ENCODE measurements at regions not wholly inside any gene's neighbourhood (a gene's known extent, or its start where the extent isn't known, plus 50 kb on each side); places are given as distances from the start of the nearest gene placed in this dataset.

DNA sequence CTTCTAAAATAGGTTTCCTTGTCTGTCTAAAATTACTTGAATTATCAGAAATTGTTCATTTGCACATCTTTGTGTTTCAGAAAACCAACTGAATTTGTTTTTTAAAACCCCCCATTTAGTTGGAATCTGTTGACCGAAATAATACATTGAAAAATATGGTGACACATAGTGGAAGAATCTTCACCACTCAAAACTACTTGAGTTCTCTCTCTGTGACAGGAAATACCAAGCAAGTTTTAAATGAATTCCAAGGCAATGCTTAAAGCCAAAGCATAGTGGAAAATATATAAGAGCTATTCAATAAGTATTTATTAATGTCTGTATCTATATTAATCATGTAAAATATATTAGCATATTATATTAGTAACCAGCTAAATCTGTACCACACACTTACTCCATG is 224.9 kb upstream of the COL8A1 start:
- H3K4me3 ChIP-seq (ENCODE audit: low read depth, low read length): no peak overlapping the region
- TF ChIP-seq, protein P1, sequence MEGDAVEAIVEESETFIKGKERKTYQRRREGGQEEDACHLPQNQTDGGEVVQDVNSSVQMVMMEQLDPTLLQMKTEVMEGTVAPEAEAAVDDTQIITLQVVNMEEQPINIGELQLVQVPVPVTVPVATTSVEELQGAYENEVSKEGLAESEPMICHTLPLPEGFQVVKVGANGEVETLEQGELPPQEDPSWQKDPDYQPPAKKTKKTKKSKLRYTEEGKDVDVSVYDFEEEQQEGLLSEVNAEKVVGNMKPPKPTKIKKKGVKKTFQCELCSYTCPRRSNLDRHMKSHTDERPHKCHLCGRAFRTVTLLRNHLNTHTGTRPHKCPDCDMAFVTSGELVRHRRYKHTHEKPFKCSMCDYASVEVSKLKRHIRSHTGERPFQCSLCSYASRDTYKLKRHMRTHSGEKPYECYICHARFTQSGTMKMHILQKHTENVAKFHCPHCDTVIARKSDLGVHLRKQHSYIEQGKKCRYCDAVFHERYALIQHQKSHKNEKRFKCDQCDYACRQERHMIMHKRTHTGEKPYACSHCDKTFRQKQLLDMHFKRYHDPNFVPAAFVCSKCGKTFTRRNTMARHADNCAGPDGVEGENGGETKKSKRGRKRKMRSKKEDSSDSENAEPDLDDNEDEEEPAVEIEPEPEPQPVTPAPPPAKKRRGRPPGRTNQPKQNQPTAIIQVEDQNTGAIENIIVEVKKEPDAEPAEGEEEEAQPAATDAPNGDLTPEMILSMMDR (IDR thresholded peaks at IDR 0.05; ENCODE audit: control insufficient read depth, extremely low read depth, insufficient read depth): no peak
- no peak for DNase-seq (ENCODE audit: low read depth)

DNA sequence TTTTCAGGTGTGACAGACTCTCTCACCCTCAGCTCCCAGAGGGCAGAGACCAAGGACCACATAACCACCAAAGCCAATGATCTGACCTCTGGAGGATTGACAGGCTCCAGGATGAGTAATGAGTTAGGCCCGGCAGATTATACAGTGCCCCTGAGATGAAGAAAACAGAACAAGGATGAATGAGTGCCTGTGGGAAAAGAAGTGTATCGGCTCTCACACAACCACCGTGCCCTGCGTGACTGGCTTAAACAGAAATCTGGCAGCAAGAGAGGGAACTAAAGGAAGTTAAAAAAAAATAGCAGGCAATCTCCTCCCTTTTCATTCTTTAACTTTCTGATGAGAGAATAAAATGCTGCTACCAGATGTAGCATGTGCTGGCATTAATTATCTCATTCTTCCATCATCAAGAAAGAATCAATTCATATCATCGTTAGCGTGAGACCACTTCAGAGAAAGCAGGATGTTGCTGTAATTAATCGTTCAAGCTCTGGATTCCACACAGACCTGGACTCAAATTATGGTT is 227.5 kb upstream of the COL8A1 start:
- TF ChIP-seq, protein P1 (IDR thresholded peaks at IDR 0.05; ENCODE audit: control insufficient read depth, extremely low read depth, insufficient read depth): no peak
- H3K4me3 ChIP-seq (ENCODE audit: low read depth, low read length): no peak overlapping the region
- DNase-seq (ENCODE audit: low read depth): no peak

DNA sequence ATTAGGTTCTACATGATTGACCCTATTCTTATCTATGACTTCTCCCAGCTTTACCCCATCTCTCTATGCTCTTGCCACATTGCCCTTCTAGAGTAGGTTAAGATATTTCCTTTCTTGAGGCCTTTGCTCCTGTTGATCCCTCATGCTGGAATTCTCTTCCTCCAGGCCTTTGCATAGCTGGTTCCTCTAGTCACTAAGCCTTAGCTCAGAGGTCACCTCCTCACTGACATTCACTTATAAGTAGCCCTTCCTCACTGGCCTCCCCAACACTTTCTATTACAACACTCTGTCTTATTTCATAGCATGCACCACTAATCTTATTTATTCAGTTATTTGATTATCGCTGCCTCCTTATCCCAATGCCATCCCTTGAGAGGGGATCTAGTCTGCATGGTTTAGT is 228.4 kb upstream of the COL8A1 start:
- DNase-seq (ENCODE audit: low read depth): no peak
- no peak overlapping the region for H3K4me3 ChIP-seq (ENCODE audit: low read depth, low read length)
- TF ChIP-seq, protein P1 (IDR thresholded peaks at IDR 0.05; ENCODE audit: control insufficient read depth, extremely low read depth, insufficient read depth): no peak

DNA sequence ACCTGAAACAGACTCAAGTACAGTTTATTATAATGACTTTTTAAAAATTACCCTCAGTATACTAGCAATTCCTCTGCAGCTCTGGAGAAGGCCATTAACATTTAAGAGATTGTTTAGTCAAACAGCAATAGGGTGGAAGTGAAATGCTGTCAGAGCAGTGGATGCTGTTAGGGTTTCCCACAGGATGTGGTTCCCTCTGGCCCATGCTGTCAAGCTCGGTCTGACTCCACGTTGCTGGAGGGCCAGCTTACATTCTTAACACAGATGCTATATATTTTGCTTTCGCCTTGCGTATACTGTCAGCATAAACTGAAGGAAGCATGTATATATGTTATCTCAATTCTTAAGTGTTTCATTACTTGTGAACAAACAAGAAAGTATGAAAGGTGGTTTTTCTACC is 231.1 kb upstream of the COL8A1 start:
- no peak overlapping the region for H3K4me3 ChIP-seq (ENCODE audit: low read depth, low read length)
- no peak for DNase-seq (ENCODE audit: low read depth)
- TF ChIP-seq, protein P1 (IDR thresholded peaks at IDR 0.05; ENCODE audit: control insufficient read depth, extremely low read depth, insufficient read depth): no peak

DNA sequence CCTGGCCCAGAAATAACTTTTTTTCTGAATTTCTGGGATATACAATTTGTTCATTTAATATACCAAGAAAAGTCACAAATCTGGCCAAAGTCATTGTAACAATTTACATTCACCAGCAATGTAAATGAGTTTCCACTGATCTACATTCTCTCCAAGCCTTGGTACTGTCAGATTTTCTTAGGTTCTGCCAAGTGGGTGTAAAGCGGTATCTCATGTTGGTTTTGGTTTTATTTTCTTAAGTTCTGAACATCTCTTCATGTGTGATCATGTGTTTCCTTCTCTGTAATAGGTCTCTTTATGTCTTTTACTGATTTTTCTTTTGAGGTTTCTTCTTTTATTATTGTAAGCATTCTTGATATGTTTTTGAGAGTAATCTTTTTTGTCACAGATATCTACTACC is 235.6 kb upstream of the COL8A1 start:
- DNase-seq (ENCODE audit: low read depth): no peak
- TF ChIP-seq, protein P1 (IDR thresholded peaks at IDR 0.05; ENCODE audit: control insufficient read depth, extremely low read depth, insufficient read depth): no peak
- H3K4me3 ChIP-seq (ENCODE audit: low read depth, low read length): no peak overlapping the region

DNA sequence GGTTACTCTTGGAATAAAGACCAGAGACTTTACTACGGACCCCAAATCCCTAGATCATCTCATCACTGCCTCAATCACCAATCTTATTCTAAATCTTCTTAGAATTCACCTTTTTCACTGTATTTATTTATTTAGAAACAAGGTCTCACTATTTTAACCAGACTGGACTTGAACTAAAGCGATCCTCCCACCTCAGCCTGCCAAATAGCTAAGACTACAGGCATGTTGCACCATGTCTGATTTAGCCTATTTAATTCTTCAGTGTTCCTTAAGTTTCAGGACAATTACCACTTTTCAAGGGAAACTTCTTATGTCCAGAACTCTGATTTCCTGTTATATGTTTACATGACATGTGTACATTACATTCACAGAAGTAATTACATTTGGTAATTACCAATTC is 238.0 kb upstream of the COL8A1 start:
- no peak overlapping the region for H3K4me3 ChIP-seq (ENCODE audit: low read depth, low read length)
- no peak for DNase-seq (ENCODE audit: low read depth)
- TF ChIP-seq, protein P1 (IDR thresholded peaks at IDR 0.05; ENCODE audit: control insufficient read depth, extremely low read depth, insufficient read depth): no peak

DNA sequence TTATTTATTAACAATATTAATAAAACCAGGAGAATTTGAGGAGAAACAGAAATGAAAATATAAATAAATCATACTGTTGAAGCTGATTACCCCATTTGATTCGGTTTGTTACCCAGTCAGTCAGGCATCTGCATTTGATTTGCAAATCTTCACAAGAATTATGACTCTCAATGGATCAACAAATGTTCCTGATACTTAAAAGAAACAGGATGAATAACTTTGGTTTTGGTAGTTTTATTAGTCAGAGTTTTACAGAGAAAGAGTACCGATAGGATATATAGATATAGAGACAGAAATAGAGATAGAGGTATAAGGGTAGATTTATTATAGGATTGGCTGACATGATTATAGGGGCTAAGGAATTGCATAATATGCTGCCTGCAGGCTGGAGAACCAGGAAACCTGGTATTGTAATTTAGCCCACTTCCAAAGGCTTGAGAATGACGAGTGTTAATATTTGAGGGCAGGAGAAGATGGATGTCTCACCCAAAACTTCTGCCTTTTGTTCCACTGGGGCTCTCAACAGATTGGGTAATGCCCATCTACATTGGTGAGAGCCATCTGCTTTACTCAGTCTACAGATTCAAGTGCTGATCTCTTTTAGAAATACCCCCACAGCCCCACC is 241.6 kb upstream of the COL8A1 start:
- H3K4me3 ChIP-seq (ENCODE audit: low read depth, low read length): no peak overlapping the region
- DNase-seq (ENCODE audit: low read depth): no peak
- TF ChIP-seq, protein P1 (IDR thresholded peaks at IDR 0.05; ENCODE audit: control insufficient read depth, extremely low read depth, insufficient read depth): no peak

Data from LNCaP clone FGC (cell line).